Large intestine (tissue), 3 donors: ENCODE measurements at regions not wholly inside any gene's neighbourhood (a gene's known extent, or its start where the extent isn't known, plus 50 kb on each side); places are given as distances from the start of the nearest gene placed in this dataset.

Experiments
- DNase-seq, 2 donors: peaks; one replicate each; pipeline versions ENCODE4 v3.0.0 to v3.0.0-alpha.2; 2013
- H3K27ac ChIP-seq: one replicate; pipeline ENCODE4 v1.5.1; 2013; ENCODE audit warnings: low read length
- H3K27me3 ChIP-seq: 2 replicates; pipeline ENCODE4 v1.6.1; 2013; ENCODE audit warnings: low read length; ENCODE audit not compliant: control insufficient read depth, insufficient read depth
- H3K36me3 ChIP-seq: 2 replicates; pipeline ENCODE4 v1.6.1; 2013; ENCODE audit warnings: low read length; ENCODE audit not compliant: control insufficient read depth, insufficient read depth
- H3K4me1 ChIP-seq: one replicate; pipeline ENCODE4 v1.6.1; 2013; ENCODE audit warnings: low read length; ENCODE audit not compliant: control insufficient read depth, insufficient read depth
- H3K4me3 ChIP-seq: one replicate; pipeline ENCODE4 v1.5.1; 2013; ENCODE audit warnings: low read length
- H3K9me3 ChIP-seq: one replicate; pipeline ENCODE4 v1.6.1; 2013; ENCODE audit warnings: mild to moderate bottlenecking, low read depth, low read length, moderate library complexity; ENCODE audit not compliant: control insufficient read depth
- WGBS: methylation state at CpG from one replicate; pipeline ENCODE4 v1.1.5; 2013; ENCODE audit warnings: low lambda C conversion rate; ENCODE audit not compliant: insufficient coverage; 5-methylcytosine and 5-hydroxymethylcytosine counted together

GRCh38 chr2:18871430-18871829 is 282.1 kb upstream of the NT5C1B start:
- Histone ChIP-seq H3K9me3 (no peaks in the 10 kb centered on the region), H3K27ac (no peak overlapping the region), H3K4me3 (no peak overlapping the region), H3K36me3 (no peaks in the 10 kb centered on the region), H3K27me3 (no peaks in the 10 kb centered on the region), H3K4me1 (no peaks in the 10 kb centered on the region)
- WGBS: no CpG with 5 or more reads among the region's 2 CpGs
- DNase-seq: no peak

- Histone ChIP-seq H3K27me3 (no peaks in the 10 kb centered on the region), H3K27ac (no peak overlapping the region), H3K4me3 (no peak overlapping the region)
Measured at GRCh38 chr2:18870307-18870706, 280.9 kb upstream of the NT5C1B start.

GRCh38 chr2:18861951-18862350 is 272.6 kb upstream of the NT5C1B start:
- Histone ChIP-seq H3K27me3 (no peaks in the 10 kb centered on the region), H3K4me3 (no peak overlapping the region), H3K4me1 (no peaks in the 10 kb centered on the region), H3K36me3 (no peaks in the 10 kb centered on the region), H3K9me3 (no peaks in the 10 kb centered on the region), H3K27ac (no peak overlapping the region)
- no peak for DNase-seq

More at GRCh38 chr2:18870307-18870706, 280.9 kb upstream of the NT5C1B start:
- Histone ChIP-seq H3K9me3 (no peaks in the 10 kb centered on the region), H3K4me1 (no peaks in the 10 kb centered on the region), H3K36me3 (no peaks in the 10 kb centered on the region)
- DNase-seq: no peak

- DNase-seq: no peak
- H3K4me3 ChIP-seq: no peak overlapping the region
- H3K27me3 ChIP-seq: no peaks in the 10 kb centered on the region
- no peaks in the 10 kb centered on the region for H3K36me3 ChIP-seq
- H3K9me3 ChIP-seq: no peaks in the 10 kb centered on the region
- H3K27ac ChIP-seq: no peak overlapping the region
- no peaks in the 10 kb centered on the region for H3K4me1 ChIP-seq
Measured at GRCh38 chr2:18860179-18860578, 270.8 kb upstream of the NT5C1B start.

- H3K36me3 ChIP-seq: no peaks in the 10 kb centered on the region
- DNase-seq: no peak
- H3K9me3 ChIP-seq: no peaks in the 10 kb centered on the region
- H3K4me3 ChIP-seq: no peak overlapping the region
- H3K27me3 ChIP-seq: no peaks in the 10 kb centered on the region
- H3K27ac ChIP-seq: no peak overlapping the region
- no peaks in the 10 kb centered on the region for H3K4me1 ChIP-seq
Measured at GRCh38 chr2:18856765-18857164, 267.4 kb upstream of the NT5C1B start.

GRCh38 chr2:18855027-18855426 is 265.7 kb upstream of the NT5C1B start:
- Histone ChIP-seq H3K36me3 (no peaks in the 10 kb centered on the region), H3K27me3 (no peaks in the 10 kb centered on the region), H3K4me1 (no peaks in the 10 kb centered on the region), H3K27ac (no peak overlapping the region), H3K9me3 (no peaks in the 10 kb centered on the region), H3K4me3 (no peak overlapping the region)
- DNase-seq: no peak

GRCh38 chr2:18849841-18850578 is 260.6 kb upstream of the NT5C1B start:
- Histone ChIP-seq H3K4me1 (no peaks in the 10 kb centered on the region), H3K4me3 (no peak overlapping the region), H3K27me3 (no peaks in the 10 kb centered on the region), H3K36me3 (no peaks in the 10 kb centered on the region), H3K27ac (no peak overlapping the region), H3K9me3 (no peaks in the 10 kb centered on the region)
- DNase-seq: no peak
- 70% methylated on average over 2 of the region's 2 CpGs for WGBS

GRCh38 chr2:18848646-18849045 is 259.3 kb upstream of the NT5C1B start:
- no peaks in the 10 kb centered on the region for H3K36me3 ChIP-seq
- no peak overlapping the region for H3K4me3 ChIP-seq
- no peaks in the 10 kb centered on the region for H3K4me1 ChIP-seq
- H3K27me3 ChIP-seq: no peaks in the 10 kb centered on the region
- no peak for DNase-seq
- H3K27ac ChIP-seq: no peak overlapping the region
- H3K9me3 ChIP-seq: no peaks in the 10 kb centered on the region

- no peak for DNase-seq
- WGBS: 86% methylated on average over 1 of the region's 2 CpGs
- H3K27ac ChIP-seq: no peak overlapping the region
- peaks cover 4% of the 10 kb centered on the region for H3K4me1 ChIP-seq
- no peaks in the 10 kb centered on the region for H3K36me3 ChIP-seq
- H3K27me3 ChIP-seq: no peaks in the 10 kb centered on the region
- no peak overlapping the region for H3K4me3 ChIP-seq
- H3K9me3 ChIP-seq: no peaks in the 10 kb centered on the region
Measured at GRCh38 chr2:18845854-18846445, 256.6 kb upstream of the NT5C1B start.

- Histone ChIP-seq H3K36me3 (no peaks in the 10 kb centered on the region), H3K4me3 (no peak overlapping the region), H3K27me3 (no peaks in the 10 kb centered on the region), H3K9me3 (no peaks in the 10 kb centered on the region), H3K27ac (no peak overlapping the region), H3K4me1 (peaks cover 4% of the 10 kb centered on the region)
- no peak for DNase-seq
- no CpG with 5 or more reads among the region's 5 CpGs for WGBS
Measured at GRCh38 chr2:18842836-18843235, 253.5 kb upstream of the NT5C1B start.
